ENCODE measurements at regions not wholly inside any gene's neighbourhood (a gene's known extent, or its start where the extent isn't known, plus 50 kb on each side); places are given as distances from the start of the nearest gene placed in this dataset.
"Not testable (repeated sequence)": the region's sequence is repeated elsewhere in the genome, so short reads cannot be mapped to it uniquely, and the experiment has no call there.

GRCh38 chr11:90997241-90997640, 774.4 kb upstream of the CHORDC1 start:
- Histone ChIP-seq H4K20me1 (replicated peaks; ENCODE audit: control insufficient read depth, extremely low read depth, insufficient read depth, low read length) (no peaks in the 10 kb centered on the region), H3K9me1 (replicated peaks; ENCODE audit: control insufficient read depth, extremely low read depth, insufficient read depth, low read length) (no peaks in the 10 kb centered on the region), H3K27me3 (ENCODE audit: control insufficient read depth in 2 of 2, insufficient read depth in 2 of 2, low read length in 2 of 2) (no peaks in the 10 kb centered on the region), H3K27ac (ENCODE audit: insufficient read depth, low read depth, low read length) (no peak overlapping the region), H3K9me3 (replicated peaks; ENCODE audit: control insufficient read depth, insufficient read depth, low read length) (no peaks in the 10 kb centered on the region), H3K79me2 (ENCODE audit: control insufficient read depth, insufficient read depth, low read length) (no peaks in the 10 kb centered on the region), H3K4me1 (ENCODE audit: control insufficient read depth, extremely low read depth, insufficient read depth, low read length) (no peaks in the 10 kb centered on the region), H3K4me3 (replicated peaks in 1 of 3; ENCODE audit: insufficient read depth in 1 of 3, low read depth in 1 of 3, low read length in 3 of 3) (no peak overlapping the region), H2AFZ (ENCODE audit: low read depth, low read length) (no peak overlapping the region), H3K9ac (replicated peaks; ENCODE audit: extremely low read depth, insufficient read depth, low read length) (no peak overlapping the region), H3K36me3 (ENCODE audit: control insufficient read depth in 2 of 2, extremely low read depth in 1 of 2, insufficient read depth in 2 of 2, low read length in 2 of 2) (no peaks in the 10 kb centered on the region), H3K4me2 (ENCODE audit: insufficient read depth, low read length) (no peak overlapping the region)
- DNase-seq (ENCODE audit: low read depth, low spot score), result no peak
- dilution Hi-C loops (cut with MboI; ENCODE audit: extremely low pct_ligation_motif_present, low sequenced_read_pairs) (no loop called here), intact Hi-C loops (cut with micrococcal nuclease) (no loop called here)
- CTCF ChIA-PET, result interaction anchor here (1.0 kb wide), 1 partner anchor 33 kb away, joined by 3 read pairs; no protein-coding TSS in a partner anchor
- no peak for FAIRE-seq
- TF ChIP-seq FOS (IDR thresholded peaks at IDR 0.05; ENCODE audit: borderline replicate concordance, insufficient read depth, low read length) (no peak), POLR2A (IDR thresholded peaks at IDR 0.05; ENCODE audit: low read depth, low read length) (no peak), GATA2 (IDR thresholded peaks at IDR 0.05; ENCODE audit: insufficient read depth, insufficient read length, low read depth, low read length) (no peak), MYC (IDR thresholded peaks at IDR 0.05; ENCODE audit: low read depth, low read length) (no peak), EZH2 (IDR thresholded peaks at IDR 0.05; ENCODE audit: borderline replicate concordance, low read depth, low read length, severe bottlenecking) (no peak), JUN (IDR thresholded peaks at IDR 0.05; ENCODE audit: borderline replicate concordance, insufficient read depth, insufficient read length, low read depth) (no peak), CTCF (IDR thresholded peaks at IDR 0.05; ENCODE audit: extremely low read depth in 1 of 2, insufficient read depth in 1 of 2, low read depth in 1 of 2, low read length in 2 of 2) (no peak), POLR2AphosphoS5 (IDR thresholded peaks at IDR 0.05; ENCODE audit: insufficient read depth, low read depth, low read length) (no peak)
- TF ChIP-seq, protein P1, sequence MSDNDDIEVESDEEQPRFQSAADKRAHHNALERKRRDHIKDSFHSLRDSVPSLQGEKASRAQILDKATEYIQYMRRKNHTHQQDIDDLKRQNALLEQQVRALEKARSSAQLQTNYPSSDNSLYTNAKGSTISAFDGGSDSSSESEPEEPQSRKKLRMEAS (IDR thresholded peaks at IDR 0.05; ENCODE audit: insufficient read depth, insufficient read length), result no peak
- POLR2A ChIA-PET, result no interaction called here
- no TSS peak for BruUV-seq (replicated peaks)

GRCh38 chr11:90972159-90972558, 749.3 kb upstream of the CHORDC1 start:
- H4K20me1 ChIP-seq (replicated peaks; ENCODE audit: control insufficient read depth, extremely low read depth, insufficient read depth, low read length); H2AFZ ChIP-seq (ENCODE audit: low read depth, low read length); H3K27ac ChIP-seq (ENCODE audit: insufficient read depth, low read depth, low read length); intact Hi-C loops (cut with micrococcal nuclease); H3K4me3 ChIP-seq (replicated peaks in 1 of 3; ENCODE audit: insufficient read depth in 1 of 3, low read depth in 1 of 3, low read length in 3 of 3); FAIRE-seq; CTCF ChIA-PET; H3K4me1 ChIP-seq (ENCODE audit: control insufficient read depth, extremely low read depth, insufficient read depth, low read length); H3K9me1 ChIP-seq (replicated peaks; ENCODE audit: control insufficient read depth, extremely low read depth, insufficient read depth, low read length); POLR2A ChIA-PET; dilution Hi-C loops (cut with MboI; ENCODE audit: extremely low pct_ligation_motif_present, low sequenced_read_pairs); H3K79me2 ChIP-seq (ENCODE audit: control insufficient read depth, insufficient read depth, low read length); H3K36me3 ChIP-seq (ENCODE audit: control insufficient read depth in 2 of 2, extremely low read depth in 1 of 2, insufficient read depth in 2 of 2, low read length in 2 of 2); H3K9ac ChIP-seq (replicated peaks; ENCODE audit: extremely low read depth, insufficient read depth, low read length); DNase-seq (ENCODE audit: low read depth, low spot score); H3K9me3 ChIP-seq (replicated peaks; ENCODE audit: control insufficient read depth, insufficient read depth, low read length); BruUV-seq (replicated peaks); H3K27me3 ChIP-seq (ENCODE audit: control insufficient read depth in 2 of 2, insufficient read depth in 2 of 2, low read length in 2 of 2); H3K4me2 ChIP-seq (ENCODE audit: insufficient read depth, low read length): not testable (repeated sequence)

Measured in endothelial cell of umbilical vein (primary cell).